ENCODE measurements at regions not wholly inside any gene's neighbourhood (a gene's known extent, or its start where the extent isn't known, plus 50 kb on each side); places are given as distances from the start of the nearest gene placed in this dataset.

- TF ChIP-seq CTCF (IDR thresholded peaks at IDR 0.05): no peak
- TF ChIP-seq POLR2A (IDR thresholded peaks at IDR 0.05): no peak
Observed at GRCh38 chr7:53387515-53387914, 352.1 kb downstream of the POM121L12 start.
